ENCODE measurements at regions not wholly inside any gene's neighbourhood (a gene's known extent, or its start where the extent isn't known, plus 50 kb on each side); places are given as distances from the start of the nearest gene placed in this dataset.

GRCh38 chr4:117429506-117429905, 344.1 kb upstream of the TRAM1L1 start:
- no peak for TF ChIP-seq EP300 (IDR thresholded peaks at IDR 0.05)
- no peak for TF ChIP-seq POLR2A (IDR thresholded peaks at IDR 0.05)
- no peak for TF ChIP-seq POLR2AphosphoS5 (IDR thresholded peaks at IDR 0.05)
- TF ChIP-seq CTCF (IDR thresholded peaks at IDR 0.05) = no peak

Data from gastroesophageal sphincter (tissue), 3 donors.